ENCODE measurements at regions not wholly inside any gene's neighbourhood (a gene's known extent, or its start where the extent isn't known, plus 50 kb on each side); places are given as distances from the start of the nearest gene placed in this dataset.

DNA sequence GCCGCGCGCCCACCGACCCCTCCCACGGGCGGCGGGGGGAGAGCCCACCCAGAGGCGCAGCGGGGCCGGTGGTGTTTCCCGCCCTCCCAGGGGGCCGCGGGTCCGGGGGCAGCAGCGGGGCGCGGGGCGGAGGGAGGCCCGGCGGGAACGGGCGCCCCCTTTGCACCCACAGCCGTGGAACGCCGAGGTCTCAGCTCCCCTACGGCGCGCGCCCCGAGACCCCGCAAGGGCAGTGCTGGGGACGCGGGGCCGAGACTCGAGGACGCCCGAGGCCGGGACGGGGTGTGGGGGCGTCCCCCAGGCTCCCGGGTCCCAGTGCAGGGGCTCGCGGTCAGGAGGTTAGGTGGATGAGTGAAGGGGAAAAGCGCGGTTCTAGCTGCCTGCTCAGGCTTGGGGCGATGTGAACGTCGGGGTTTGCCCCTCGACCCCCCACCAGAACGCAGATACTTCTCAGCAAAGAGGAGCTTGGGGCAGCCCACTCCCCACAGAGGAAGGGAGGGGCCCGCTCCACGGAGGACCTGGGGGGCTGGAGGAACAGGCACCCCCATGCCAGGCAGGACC, 65.5 kb upstream of the BHLHE23 start:
- no peak for DNase-seq (ENCODE audit: low read depth in 3 of 3, low spot score in 1 of 3)

DNA sequence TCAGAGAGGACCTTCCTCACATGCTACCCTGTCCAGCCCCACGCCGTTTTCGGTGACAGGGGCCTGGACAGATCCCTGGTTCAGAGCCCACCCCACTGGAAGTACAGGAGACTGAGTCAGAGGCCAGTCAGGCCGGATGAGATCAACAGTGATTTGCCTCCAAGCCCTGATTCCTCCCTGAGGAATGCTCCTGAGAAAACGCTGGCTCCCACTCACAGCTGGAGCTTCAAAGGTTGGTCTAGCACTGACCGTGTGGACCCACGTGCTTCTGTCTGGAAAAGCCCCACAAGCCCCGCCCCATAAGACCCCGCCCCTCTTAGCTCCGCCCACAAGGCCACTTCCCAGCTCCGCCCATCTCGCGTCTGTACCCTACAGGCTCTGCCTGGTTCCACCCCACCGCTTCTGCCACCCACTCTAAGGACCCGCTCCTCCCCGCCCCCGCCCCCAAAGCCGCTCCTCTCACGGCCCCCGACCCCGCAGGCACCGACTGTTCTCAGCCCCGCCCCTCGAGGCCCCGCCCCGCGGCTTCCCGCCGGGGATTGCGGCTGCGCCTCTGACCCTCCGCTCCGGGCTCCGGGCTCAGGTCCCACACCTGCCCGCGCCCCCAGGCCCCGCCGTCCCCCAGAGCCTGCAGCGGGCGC, 64.9 kb upstream of the BHLHE23 start:
- DNase-seq (ENCODE audit: low read depth in 3 of 3, low spot score in 1 of 3): peak in 1 of 3 donors; percentile 14

DNA sequence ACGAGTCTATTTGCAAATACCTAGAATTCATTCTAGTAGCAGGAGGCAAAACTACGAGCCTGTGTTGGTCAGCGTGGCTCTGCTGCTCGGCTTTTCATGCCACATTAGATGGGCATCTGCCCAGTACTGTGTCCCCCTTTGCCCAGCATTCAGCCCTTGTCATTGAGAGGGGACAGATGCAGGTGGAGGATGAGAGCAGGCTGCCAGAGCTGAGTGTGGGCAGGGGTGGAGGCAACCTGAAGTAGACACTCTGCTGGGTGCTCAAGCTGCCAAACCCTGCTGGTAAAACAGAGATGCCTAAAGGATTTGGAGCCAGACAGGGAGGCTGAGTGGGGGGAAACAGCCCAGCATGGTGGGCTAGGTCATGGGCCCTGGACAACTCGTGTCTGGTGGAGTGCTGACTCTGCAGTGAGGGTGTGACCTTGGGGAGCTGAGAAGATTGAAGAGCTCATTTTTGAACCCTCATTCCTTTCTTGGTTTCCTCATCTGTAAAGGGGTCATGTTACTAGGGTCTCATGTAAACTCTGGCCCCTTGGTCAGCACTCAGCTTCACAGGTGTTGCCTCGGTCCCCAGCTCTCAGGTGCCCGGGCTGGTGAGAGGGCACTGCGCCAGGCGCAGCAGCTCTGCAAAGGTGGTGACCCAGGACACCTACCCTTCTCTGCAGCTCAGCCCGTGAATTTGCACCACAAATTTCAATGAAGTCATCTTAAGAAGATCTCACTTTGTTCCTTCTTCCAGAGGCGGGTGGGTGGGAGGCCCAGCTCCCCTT, 64.2 kb upstream of the BHLHE23 start:
- no peak for DNase-seq (ENCODE audit: low read depth in 3 of 3, low spot score in 1 of 3)

- no peak for DNase-seq (ENCODE audit: low read depth in 3 of 3, low spot score in 1 of 3)
Measured at GRCh38 chr20:63070301-63070625, 63.5 kb upstream of the BHLHE23 start.

DNA sequence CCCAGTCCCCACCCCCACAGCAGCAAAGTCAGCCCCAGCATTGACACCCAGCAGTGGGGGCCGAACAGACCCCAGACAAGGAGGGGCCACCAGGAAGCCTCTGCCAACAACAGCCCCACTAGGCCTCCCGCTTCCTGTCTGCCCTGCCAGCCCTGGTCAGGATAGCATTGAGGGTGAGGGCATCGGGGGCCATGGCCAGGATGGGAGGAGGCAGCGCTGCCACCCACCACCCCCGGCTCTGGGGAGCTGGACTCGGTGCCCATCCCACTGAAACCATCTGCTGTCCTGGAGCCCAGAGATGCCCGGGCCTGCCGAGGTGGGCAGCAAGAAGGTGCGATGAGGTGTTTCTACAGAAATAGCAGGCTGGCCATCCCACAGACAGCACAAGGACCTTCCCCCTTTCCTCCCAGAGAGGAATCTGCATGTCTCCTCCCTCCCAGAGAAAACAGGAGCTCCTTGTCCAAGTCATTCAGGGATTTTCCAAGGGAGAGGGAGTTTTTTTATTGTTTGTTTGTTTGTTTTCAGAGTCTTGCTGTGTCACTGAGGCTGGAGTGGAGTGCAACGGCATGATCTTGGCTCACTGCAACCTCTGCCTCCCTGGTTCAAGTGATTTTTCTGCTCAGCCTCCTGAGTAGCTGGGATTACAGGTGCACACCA, 62.1 kb upstream of the BHLHE23 start:
- no peak for DNase-seq (ENCODE audit: low read depth in 3 of 3, low spot score in 1 of 3)

GRCh38 chr20:63067721-63068560, 61.2 kb upstream of the BHLHE23 start:
- DNase-seq (ENCODE audit: low read depth in 3 of 3, low spot score in 1 of 3): no peak

DNA sequence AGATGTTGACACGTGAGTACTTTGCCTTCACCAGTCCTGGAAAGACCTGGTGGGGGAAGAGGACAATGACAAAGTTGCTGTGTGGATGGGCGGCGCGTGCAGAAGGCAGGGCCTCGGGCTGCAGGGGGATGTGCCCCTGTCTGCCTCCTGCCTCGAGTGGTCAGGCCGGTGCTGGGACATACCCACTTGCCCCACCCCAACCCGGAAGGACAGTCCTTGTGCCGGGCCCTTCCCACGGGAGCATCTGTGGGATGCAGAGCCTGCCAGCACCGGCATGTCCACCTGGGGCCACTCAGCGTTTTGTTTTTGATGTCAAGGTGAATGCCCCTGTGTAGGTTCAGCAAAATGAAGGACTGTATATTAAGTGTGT, 60.5 kb upstream of the BHLHE23 start:
- no peak for DNase-seq (ENCODE audit: low read depth in 3 of 3, low spot score in 1 of 3)

GRCh38 chr20:63066506-63067265, 59.9 kb upstream of the BHLHE23 start:
- DNase-seq (ENCODE audit: low read depth in 3 of 3, low spot score in 1 of 3): no peak

GRCh38 chr20:63065911-63066310, 59.1 kb upstream of the BHLHE23 start:
- DNase-seq (ENCODE audit: low read depth in 3 of 3, low spot score in 1 of 3): no peak

- DNase-seq (ENCODE audit: low read depth in 3 of 3, low spot score in 1 of 3): no peak
Measured at GRCh38 chr20:63064745-63065711, 58.3 kb upstream of the BHLHE23 start.

- DNase-seq (ENCODE audit: low read depth in 3 of 3, low spot score in 1 of 3): no peak
Measured at GRCh38 chr20:63064310-63064709, 57.5 kb upstream of the BHLHE23 start.

DNA sequence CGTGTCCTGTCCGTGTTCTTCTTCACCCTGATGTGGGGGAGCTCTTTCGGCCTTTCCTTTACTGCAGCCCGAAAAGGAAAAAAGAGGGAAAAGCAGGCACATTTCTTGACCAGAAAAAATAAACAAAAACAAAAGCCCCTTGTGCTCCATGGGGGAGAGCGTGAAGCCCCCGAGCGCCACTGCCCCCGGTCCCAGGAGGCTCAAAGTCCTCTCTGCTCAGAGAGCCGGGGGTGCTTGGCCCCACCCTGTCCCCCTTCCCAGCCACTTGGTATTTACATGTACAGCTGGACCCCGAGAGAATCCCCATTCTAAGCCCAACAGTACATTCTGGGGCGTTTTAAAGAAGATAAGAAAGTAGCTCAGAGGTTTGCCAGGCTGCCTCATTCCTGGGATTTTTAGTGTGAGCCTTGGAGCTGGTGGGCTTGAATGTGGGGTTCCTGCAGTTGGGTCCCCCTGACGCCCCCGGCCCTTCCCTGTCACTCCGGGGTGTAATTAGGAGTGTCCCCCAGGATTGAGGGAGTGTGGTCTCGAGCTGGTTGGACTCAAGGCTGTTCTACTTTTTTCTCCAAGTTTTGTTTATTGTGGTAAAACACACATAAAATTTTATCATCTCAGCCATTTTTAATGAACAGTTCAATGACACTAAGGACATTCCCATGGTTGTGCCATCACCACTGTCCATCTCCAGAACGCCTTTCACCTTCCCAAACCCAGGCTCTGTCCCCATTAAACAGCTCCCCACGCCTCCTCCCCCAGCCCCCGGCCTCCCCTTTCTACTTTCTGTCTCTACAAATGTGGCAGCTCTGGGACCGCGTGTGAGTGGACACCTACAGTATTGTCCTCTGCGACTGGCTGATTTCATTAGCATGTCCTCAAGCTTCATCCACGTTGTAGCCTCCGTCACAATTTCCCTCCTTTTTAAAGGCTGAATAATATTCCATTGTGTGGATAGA, 55.7 kb upstream of the BHLHE23 start:
- DNase-seq (ENCODE audit: low read depth in 3 of 3, low spot score in 1 of 3): no peak

DNA sequence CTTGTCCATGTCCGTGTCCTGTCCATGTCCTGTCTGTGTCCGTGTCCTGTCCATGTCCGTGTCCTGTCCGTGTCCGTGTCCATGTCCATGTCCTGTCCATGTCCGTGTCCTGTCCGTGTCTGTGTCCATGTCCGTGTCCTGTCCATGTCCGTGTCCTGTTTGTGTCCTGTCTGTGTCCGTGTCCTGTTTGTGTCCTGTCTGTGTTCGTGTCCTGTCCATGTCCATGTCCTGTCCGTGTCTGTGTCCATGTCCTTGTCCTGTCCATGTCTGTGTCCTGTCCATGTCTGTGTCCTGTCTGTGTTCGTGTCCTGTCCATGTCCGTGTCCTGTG, 55.0 kb upstream of the BHLHE23 start:
- no peak for DNase-seq (ENCODE audit: low read depth in 3 of 3, low spot score in 1 of 3)

DNA sequence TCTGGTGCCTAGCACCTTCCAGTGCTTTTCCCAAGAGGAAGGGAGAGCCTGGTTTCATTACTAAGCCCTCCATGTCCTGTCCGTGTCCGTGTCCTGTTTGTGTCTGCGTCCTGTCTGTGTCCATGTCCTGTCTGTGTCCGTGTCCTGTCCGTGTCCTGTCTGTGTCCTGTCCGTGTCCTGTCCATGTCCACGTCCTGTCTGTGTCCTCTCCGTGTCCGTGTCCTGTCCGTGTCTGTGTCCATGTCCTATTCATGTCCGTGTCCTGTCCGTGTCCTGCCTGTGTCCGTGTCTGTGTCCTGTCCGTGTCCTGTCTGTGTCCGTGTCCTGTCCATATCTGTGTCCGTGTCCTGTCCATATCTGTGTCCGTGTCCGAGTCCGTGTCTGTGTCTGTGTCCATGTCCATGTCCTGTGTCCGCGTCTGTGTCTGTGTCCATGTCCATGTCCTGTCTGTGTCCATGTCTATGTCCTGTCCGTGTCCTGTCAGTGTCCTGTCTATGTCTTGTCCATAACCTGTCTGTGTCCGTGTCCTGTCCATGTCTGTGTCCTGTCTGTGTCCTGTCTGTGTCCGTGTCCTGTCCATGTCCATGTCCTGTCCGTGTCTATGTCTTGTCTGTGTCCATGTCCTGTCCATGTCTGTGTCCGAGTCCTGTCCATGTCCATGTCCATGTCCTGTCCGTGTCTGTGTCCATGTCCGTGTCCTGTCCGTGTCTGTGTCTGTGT, 54.4 kb upstream of the BHLHE23 start:
- DNase-seq (ENCODE audit: low read depth in 3 of 3, low spot score in 1 of 3): no peak

DNA sequence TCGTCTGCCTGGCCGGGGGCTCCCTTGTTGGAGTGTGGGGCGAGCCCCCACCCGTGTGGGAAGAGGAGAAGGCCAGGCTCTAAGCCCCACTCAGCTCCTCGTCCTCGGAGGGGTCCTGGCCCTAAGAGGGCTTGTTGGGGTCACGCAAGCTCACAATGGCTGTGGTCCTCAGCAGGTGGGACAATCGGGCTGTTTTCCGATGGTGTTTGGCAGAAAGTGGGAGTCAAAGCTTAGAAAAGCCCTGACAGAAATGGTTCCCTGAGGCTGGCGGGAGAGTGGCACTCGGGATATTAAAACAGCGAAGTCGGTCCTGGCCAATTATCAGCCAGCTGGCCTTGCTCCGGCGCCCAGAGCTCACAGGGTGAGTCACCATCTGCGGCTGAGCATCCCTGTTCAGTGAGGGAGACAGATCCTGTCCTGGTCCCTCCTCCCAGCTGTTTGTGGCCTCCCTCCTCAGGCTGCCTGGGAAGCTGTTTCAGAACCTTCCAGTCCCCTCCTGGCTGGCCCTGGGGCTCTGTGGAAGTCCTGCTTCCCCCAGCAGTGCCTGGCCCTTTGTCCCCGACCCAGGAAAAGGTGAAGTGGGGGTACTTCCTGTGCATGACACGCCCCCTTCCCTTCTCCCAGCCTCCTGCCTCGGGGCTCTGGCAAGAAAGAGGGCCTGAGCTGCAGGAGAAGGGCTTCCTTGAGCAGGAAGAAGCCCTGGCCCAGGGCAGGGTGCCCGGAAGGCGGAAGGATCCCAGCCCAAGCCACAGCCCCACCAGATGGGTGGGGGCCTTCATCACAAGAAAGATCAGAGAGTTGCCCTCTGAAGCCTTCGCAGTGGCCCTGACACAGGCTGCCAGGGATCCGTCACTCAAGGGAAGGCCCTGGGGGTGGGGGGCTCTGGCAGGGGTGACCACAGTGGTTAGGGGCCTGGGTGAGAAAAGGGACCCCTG, 53.6 kb upstream of the BHLHE23 start:
- no peak for DNase-seq (ENCODE audit: low read depth in 3 of 3, low spot score in 1 of 3)

GRCh38 chr20:63059684-63060056, 52.9 kb upstream of the BHLHE23 start:
- no peak for DNase-seq (ENCODE audit: low read depth in 3 of 3, low spot score in 1 of 3)

Data from stimulated activated CD4-positive, alpha-beta T cell treated with anti-CD3 and anti-CD28 coated beads, TNF-alpha, amount 100 ng/mL, for 1 hour (primary cell).